HG03280 (cell line): ENCODE measurements at regions not wholly inside any gene's neighbourhood (a gene's known extent, or its start where the extent isn't known, plus 50 kb on each side); places are given as distances from the start of the nearest gene placed in this dataset.

ENCODE experiments used
- ATAC-seq: cut with Tn5 transposase; IDR thresholded peaks from one replicate; pipeline ENCODE4 v1.9.1; 2021; ENCODE audit warnings: mild to moderate bottlenecking, moderate library complexity; ENCODE audit not compliant: unreplicated experiment

DNA sequence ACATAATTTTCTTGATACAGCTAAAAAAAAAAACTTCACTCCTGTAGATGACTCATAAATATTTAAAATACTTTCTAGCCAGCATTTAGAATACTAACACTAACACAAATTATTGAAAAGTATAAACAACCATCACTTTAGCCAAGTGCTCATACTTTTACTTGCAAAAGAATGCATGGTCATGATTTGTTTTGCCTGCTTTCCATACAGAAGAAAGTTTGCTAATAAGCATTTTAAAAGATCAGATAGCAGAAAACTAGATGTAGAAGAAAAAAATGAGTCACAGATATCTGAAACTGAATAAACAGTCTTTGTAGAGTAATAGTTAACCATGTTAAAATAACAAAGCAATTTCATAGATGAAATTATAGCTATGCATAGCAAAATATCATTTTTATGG, 2280.4 kb upstream of the PCDH20 start:
- no peak for ATAC-seq

DNA sequence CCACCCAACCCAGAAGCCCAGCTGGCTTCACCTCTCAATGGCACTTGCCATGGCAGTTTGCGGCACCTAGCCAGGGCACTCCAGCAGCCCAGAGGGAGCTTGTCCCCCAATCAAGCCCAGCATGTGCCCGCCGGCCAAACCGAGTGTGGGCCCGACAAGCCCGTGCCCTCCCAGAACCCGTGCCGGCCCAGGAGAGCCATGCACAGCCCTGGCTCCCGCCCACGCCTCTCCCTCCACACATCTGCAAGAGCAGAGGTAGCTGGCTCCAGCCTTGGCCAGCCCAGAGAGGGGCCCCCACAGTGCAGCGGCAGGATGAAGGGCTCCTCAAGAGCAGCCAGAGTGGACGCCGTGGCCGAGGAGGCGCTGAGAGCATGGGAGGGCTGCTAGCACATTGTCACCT, 2278.0 kb upstream of the PCDH20 start:
- ATAC-seq = no peak

DNA sequence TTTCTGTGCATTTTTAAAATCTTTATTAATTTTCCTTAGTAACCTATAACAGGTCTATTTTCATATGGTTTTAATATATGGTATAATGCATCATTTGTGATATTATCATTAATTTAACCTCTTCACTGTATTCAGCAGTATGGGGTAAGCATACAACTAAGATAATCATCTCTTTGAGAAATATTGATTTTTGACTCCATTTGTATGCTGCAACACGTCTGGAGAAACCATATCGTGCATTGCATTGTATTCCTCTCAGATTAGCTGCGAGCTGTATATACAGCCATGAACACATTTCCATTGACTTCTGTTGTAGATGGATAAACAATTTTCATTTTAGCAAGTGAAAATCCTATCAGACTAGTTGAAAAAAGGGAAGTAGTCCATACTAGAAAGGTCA, 2275.8 kb upstream of the PCDH20 start:
- ATAC-seq = no peak

DNA sequence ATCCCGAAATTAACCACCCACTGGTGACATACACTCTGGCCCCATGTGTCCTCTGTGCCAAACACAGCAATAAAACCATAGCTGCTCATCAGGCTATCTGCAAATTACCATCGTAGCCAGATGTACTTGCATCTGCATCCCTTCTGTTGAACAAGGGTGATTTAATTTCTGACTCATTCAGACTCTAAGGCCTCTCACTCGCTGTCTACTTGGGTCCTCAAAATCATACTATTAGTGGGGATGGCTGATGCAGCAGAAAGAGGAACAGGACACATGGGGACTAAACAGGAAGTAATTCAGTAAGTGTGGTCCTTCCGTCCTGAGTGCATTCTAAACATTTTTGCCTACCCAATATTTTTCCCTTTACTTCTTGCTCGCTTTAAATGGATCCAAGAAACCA, 2275.0 kb upstream of the PCDH20 start:
- no peak for ATAC-seq

DNA sequence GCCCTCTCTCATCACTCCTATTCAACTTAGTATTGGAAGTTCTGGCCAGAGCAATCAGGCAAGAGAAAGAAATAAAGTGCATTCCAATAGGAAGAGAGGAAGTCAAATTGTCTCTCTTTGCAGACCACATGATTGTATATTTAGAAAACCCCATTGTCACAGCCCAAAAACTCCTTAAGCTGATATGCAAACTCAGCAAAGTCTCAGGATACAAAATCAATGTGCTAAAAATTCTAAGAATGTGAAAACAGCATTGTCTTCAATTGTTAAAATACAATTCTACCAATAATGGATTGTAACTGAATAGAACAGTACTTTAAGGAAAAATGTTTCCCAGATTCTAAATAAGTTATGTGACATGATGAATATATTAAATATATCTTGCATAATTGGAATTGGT, 2269.2 kb upstream of the PCDH20 start:
- no peak for ATAC-seq

DNA sequence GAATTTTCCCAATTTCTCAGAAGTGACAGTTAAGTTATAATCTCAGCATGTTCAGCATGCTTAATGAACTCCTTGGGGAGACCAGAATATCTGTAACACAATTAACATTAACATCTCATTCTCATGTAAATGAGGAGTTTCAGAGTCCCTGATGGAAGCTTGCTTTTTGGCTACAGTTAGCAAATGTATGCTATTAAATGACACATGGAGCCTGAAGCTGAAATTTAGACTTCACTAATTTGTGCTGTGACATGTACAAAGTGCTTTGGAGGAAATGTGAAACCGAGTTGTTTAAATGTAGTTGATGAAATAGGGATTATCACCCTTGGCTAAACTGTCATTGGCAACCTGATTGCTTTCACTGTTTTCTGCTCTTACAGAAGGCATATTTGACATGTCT, 2265.1 kb upstream of the PCDH20 start:
- no peak for ATAC-seq

DNA sequence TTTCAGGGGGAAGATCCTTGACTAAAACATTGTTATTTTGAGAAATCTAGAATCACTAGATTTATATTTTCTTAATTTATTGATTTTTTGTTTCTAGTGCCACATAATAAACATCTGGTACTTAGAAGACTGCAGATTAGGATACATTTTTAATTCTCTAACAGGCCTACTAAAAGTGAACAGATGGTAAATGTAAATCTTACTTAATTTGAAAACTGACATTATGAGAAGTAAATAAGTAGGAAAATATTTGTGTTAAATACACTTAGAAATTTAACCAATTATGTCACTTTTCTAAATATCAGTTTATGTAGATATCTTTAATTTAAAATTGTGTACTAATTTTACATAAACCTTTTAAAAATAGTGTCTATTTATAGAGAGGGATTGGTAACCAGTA, 2255.6 kb upstream of the PCDH20 start:
- no peak for ATAC-seq

DNA sequence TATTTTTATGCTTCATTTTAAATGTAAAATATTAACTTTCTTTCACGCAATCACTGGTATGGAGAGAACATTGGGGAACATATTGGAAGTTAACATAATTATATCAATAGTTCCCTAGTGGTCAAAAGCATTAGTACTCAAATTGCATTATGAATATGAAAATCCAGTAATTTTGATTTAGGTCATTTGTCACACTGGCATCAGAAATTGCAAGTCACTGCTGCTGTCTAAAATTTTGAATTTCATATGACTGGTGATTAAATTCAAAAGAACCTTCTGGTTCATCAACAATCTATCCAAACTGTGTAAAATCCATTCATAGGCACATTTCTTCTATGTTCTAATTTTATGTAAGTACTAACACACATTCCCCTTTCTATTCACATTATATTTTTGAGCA, 2235.7 kb upstream of the PCDH20 start:
- no peak for ATAC-seq

DNA sequence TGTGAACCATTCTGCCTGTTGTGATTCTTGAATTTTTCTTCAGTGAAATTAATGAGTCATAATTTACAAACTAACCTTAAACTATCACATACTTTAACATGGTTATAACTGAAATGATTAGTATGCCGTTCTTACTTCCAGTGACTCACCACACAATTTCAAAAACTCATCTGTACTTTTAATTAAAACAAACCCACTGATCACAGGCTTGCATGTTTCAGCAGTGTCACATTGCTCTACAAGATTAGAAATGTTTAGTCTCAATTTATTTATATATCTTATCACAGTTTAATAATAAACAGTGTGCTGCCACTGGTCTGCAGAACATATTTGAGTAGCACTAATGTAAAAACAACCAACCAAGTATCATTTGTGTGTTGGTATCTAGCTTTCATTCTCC, 2227.9 kb upstream of the PCDH20 start:
- ATAC-seq = no peak

DNA sequence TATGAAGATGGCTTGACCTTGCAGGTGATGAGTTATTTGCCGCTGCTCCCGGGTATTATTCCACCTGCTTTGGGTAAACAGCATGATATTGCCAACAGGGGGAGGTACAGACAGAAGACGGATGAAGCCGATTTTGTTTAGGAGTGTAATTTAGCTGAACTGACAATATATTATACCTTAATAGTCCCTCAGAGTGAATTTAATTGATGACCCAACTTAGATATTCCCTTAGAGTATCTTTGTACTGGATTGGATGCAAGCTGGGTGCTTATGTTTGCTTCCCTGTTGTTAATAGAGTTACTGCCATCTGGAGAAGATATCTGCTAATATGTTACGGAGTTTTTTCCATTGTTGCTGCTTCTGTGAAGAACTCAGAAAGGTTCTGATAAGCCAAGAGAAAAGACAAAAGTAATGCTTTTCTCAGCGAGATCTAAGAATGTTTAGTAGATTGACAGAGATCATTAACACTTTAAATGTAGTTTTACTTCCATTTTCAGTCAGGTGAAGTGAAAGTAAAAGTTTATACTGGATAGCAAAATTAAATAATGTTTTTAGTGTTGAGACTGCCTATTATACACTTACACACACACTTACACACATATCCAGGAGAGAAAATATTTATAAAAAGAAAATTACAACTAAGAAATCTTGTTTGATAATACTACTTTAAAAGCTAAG, 2220.8 kb upstream of the PCDH20 start:
- ATAC-seq = peak; percentile 53

DNA sequence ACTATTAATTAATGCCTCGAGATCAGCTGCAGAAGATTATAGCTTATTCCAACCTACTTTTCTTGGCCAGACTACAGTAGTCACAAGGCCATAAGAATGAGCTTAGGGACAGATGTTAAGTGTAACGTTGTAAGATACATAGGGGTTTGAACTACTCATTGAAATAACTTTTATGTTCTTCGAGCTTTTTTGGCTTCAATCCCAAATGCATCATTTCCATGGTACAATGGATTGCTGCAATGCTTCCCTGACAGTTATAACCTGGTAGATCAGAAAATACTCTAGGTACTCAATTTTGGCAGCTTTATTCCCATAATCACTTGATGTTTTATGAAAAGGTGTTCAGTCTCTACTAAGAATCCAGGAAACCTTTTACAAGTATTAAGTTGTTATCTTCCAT, 2216.7 kb upstream of the PCDH20 start:
- ATAC-seq = no peak

DNA sequence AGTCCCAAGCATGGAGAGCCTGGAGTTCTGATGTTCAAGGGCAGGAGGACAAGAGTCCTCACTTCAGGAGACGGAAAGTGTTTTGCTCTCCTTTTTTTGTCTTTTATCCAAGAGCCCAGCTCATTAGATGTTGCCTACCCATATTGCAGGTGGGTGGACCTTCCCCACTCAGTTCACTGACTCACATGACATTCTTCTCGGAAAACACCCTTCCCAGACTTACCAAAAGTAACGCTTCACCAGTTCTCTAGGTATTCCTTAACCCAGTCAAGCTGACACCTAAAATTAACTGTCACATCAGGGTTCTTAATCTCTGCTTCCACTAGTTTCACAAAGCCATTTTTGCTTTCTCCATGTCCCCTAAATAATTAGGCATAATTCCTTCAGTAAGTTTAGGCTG, 2215.4 kb upstream of the PCDH20 start:
- ATAC-seq = no peak

DNA sequence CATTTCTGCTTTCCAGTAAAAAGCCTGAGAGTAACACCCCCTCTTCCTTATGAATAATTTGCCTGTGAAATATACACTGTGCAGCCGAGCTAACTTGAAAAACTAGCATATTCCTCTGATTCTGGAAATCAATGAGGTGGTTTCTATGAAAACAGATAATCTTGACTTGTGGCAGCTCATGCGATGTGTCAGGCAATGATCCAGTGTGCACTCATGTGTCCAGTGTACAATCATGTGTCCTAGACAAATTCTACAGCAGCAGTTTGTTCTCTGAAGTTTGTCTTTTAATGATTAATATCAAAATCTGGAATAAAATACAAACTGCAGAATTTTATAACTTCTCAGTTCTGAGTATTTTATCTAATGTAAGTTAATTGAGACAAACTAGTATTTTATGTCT, 2213.9 kb upstream of the PCDH20 start:
- ATAC-seq = no peak

DNA sequence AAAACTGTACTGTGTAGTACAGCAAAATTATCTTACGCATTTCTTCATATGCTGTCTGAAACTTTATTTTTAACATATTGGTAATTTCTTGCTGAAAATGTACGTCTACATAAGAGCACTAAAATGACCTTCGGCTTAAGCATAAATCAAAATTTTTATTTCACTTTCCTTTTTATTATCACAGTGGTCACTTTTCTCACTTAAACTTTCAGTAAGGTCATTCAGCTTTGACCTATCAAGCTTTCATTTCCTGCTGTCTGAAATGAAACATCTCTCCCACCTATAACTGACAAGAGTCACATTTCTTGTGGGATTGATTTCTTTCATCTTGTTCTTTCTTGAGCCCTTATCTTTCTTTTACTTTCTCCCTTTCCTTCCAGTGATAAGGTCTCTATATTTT, 2212.7 kb upstream of the PCDH20 start:
- no peak for ATAC-seq

DNA sequence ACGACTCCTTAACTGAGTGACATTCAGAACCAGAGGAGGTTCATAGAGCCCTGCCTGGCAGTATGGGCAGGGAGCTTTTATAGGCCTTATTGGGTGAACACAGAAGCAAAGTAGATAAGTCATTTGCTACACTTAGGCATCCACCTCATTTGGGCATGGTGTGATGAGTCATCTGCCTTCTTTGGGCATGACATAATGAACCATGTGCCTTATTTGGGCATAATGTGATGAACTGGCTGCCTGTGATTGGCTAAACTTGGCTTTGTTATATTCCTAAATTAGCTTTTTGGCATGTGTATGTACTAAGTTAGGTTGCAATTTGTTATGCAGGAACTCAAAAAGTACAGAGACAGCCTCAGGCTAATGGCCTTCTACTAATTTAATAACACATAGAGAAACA, 2210.2 kb upstream of the PCDH20 start:
- no peak for ATAC-seq

DNA sequence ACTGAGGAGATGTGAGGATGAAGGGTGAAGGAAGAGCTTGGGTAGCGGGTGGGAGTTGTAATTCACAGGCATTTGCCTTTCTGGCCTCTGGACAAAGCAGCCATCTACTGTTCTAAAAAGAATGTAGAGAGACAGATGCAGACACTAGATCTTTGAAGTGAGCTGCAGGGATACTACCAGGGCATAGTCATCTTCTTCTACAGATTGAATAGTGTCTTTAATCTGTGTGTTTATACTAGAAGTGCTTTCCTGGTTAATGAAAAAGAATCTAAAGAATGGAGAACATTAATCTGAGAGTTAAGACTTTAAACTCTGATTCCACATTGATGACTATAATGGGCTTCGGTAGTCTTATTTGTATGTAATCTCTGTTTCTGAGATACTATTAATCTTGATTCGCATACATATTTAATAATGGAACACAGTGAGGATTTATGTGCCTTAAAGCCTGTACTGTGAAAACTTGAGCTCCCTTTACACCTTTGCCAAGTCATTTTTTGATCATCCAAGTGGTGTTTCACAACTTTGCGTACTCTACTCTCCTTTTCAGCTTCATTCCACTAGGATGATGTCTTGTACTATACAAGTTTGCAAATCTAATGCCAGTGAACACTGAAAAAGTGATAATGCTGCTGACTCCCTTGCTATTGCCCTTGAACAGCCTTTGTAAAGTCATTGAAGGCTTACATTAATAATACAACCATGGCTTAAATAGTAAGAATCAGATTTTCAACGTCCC, 2199.4 kb upstream of the PCDH20 start:
- no peak for ATAC-seq

DNA sequence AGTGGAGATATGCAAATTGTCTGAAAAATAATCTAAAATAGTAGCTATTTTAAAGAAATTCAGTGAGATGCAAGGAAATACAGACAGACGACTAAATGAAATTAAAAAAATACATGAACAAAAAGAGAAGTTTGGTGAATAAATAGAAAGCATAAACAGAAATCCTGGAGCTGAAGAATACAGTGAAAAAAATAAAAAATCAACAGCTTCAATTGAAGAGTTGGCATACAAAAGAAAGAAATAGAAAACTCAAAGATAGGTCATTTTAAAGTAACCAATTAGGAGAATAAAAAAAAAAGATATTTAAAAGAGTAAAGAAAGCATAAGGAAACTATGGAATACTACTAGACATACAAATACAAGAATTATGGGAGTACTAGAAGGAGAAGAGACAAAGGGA, 2191.5 kb upstream of the PCDH20 start:
- ATAC-seq = no peak

DNA sequence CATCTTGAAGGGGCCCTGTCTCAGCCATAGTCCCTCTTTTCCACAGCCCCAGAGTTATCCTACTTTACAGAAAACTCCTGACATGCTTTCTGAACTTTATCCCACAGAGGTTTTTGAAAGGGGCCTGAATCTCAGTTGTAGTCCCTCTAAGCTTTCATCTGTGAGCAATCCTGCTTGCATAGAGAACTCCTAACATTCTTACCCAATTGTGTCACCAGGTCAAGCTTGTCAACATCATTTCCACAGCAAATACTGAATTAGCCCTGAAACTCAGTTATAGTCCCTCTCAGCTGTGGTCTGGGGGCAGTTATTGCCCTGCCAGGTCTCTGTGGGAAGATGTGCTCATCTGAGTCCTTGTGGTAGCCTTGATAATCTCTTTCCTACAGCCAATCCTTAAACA, 2190.3 kb upstream of the PCDH20 start:
- ATAC-seq = no peak

DNA sequence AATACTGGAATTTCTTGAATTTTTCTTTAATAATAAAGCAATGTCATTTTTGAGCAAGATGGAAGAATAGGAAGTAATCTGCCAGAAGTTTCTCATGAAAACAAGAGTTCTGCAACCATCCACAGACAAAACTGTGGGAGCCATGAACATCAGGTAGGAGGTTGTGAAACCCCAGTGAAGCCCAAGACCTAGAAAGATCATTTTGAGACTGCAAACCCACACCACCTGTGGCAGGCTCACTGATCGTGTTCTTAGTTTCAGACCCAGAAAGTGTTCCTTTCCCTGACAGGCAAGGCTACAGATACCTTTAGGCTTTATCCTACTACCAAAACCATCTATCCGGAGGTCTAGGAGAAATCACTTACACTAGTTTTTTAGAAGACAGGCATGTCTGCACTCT, 2189.8 kb upstream of the PCDH20 start:
- ATAC-seq = no peak

DNA sequence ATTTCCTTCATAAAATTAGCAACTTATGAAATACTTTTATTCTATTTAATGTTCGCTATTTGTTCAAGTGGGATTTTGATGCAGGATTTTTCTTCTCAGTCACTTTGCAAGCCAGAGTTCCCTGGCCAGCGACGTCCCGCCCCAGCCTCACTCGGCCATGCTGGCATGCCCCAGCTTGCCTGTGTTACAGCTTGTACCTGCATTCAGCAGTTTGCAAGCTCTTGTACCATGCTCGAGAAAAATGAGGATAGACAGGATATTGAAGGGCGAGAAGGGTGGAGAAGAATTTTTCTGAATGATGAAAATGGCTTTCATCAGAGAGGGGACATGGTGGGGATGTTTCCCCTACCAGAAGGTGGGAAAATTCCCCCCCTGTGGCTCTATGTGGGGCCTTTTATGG, 2180.2 kb upstream of the PCDH20 start:
- no peak for ATAC-seq

DNA sequence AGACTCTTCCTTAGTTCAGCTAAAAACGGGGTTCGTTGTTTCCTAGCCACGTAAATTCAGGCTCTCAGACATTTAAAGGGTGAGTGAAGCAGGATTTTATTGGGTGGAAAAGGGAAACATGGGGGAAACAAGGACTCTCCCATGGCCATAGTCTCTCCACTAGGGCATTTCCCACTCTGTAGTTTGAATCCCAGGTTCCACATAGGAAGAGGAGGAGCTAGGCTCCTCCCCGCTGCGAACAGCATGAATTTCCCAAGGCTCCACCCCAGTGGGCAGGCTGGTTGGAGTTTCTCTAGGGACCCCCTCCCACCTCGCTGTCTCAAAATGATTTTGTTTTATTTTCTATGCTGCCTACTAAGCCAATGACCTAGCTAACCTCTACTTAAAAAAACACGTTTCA, 2170.8 kb upstream of the PCDH20 start:
- ATAC-seq = no peak

DNA sequence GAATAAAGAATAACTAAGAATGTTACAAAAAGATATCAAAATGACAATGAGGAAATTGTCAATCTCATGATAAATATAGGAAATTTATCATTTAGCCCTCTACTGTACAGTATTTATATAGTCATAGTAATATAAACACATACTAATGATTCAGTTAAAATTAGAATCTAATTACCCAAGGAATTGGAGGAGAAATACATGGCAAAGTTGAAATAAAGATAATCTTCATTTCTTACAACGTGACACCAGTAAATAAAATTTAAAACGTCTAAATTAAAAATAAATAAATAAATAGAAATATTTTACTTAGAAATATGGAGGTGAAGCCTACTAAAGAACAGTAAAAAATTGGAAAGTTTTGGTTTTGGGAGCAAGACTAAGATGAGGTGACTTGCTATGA, 2163.1 kb upstream of the PCDH20 start:
- no peak for ATAC-seq

DNA sequence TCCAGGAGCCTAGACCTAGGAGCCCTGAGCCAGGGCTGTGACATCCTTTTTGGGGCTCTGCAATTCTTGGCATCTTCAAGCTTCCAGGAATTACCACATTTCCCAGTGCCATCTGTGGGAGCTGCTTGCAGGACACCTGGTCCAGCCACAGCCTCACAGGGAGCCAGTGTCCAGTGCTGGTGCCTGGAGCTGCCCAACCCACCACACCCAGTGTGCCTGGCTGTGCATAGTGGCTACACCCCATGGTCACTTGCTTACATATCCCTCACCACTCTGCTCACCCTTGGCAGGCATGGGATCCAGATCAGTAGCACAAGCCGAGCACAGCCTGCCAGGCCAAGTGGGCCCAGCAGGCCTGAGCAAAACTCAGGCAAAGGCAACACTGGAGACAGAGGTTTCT, 2151.4 kb upstream of the PCDH20 start:
- ATAC-seq = no peak
